WTC11 (cell line): ENCODE measurements at regions not wholly inside any gene's neighbourhood (a gene's known extent, or its start where the extent isn't known, plus 50 kb on each side); places are given as distances from the start of the nearest gene placed in this dataset.

Source experiments
- ATAC-seq: fragments of 200-7000 bp; cut with Tn5 transposase; 2 replicates; pipeline ENCODE4 v1.10.0; 2021; ENCODE audit warnings: mild to moderate bottlenecking, moderate library complexity
- CTCF ChIA-PET: fragments of 300-600 bp; sonication (Branson Sonifier 250); formaldehyde crosslinking; loops from one replicate; lab custom pipeline; 2021; ENCODE audit warnings: antibody characterized with exemption; lab: Charles Lee
- POLR2A ChIA-PET: fragments of 350-600 bp; sonication (Branson Sonifier 250); formaldehyde crosslinking; loops from one replicate; lab custom pipeline; 2021; ENCODE audit warnings: antibody characterized with exemption; lab: Charles Lee
- DNase-seq: peaks from one replicate; pipeline ENCODE4 v3.0.0; 2021; ENCODE audit warnings: low spot score
- H3K27ac Mint-ChIP-seq: 2 replicates; pipeline ENCODE4 v1.8.0; 2021; ENCODE audit warnings: mixed read lengths
- H3K27me3 Mint-ChIP-seq: 2 replicates; pipeline ENCODE4 v1.8.0; 2021; ENCODE audit warnings: low read depth, mild to moderate bottlenecking, moderate library complexity, mixed read lengths
- H3K36me3 Mint-ChIP-seq: 2 replicates; pipeline ENCODE4 v1.8.0; 2021; ENCODE audit warnings: mixed read lengths
- H3K4me1 Mint-ChIP-seq: 2 replicates; pipeline ENCODE4 v1.8.0; 2022; ENCODE audit warnings: mixed read lengths
- H3K4me3 Mint-ChIP-seq: 2 replicates; pipeline ENCODE4 v1.8.0; 2021; ENCODE audit warnings: mild to moderate bottlenecking, moderate library complexity, mixed read lengths
- H3K9me3 Mint-ChIP-seq: 2 replicates; pipeline ENCODE4 v1.8.0; 2021; ENCODE audit warnings: mixed read lengths
- CBFB ChIP-seq: sonication (generic); formaldehyde crosslinking; IDR thresholded peaks from 2 replicates; pipeline ENCODE4 v1.8.1; 2022; ENCODE audit warnings: mild to moderate bottlenecking, low read depth, missing genetic modification reagents
- GABPB1 ChIP-seq: sonication (generic); formaldehyde crosslinking; IDR thresholded peaks from 2 replicates; pipeline ENCODE4 v1.8.1; 2023; ENCODE audit warnings: mild to moderate bottlenecking, missing genetic modification reagents
- NFE2L1 ChIP-seq: sonication (generic); formaldehyde crosslinking; IDR thresholded peaks from 2 replicates; pipeline ENCODE4 v1.8.1; 2023; ENCODE audit warnings: missing genetic modification reagents
- NFYB ChIP-seq: sonication (generic); formaldehyde crosslinking; conservative IDR thresholded peaks from 2 replicates; pipeline ENCODE4 v1.8.0; 2022; ENCODE audit warnings: low read depth, missing genetic modification reagents
- NR3C1 ChIP-seq: sonication (generic); formaldehyde crosslinking; conservative IDR thresholded peaks from 2 replicates; pipeline ENCODE4 v1.8.1; 2023; ENCODE audit warnings: low read depth, mild to moderate bottlenecking, missing genetic modification reagents
- RELA ChIP-seq: sonication (generic); formaldehyde crosslinking; IDR thresholded peaks from 2 replicates; pipeline ENCODE4 v1.8.1; 2022; ENCODE audit warnings: missing genetic modification reagents, mild to moderate bottlenecking, borderline replicate concordance
- SMAD4 ChIP-seq: sonication (generic); formaldehyde crosslinking; IDR thresholded peaks from 2 replicates; pipeline ENCODE4 v1.8.0; 2022; ENCODE audit warnings: mild to moderate bottlenecking, missing genetic modification reagents
- TP53 ChIP-seq: sonication (generic); formaldehyde crosslinking; IDR thresholded peaks from 2 replicates; pipeline ENCODE4 v1.8.1; 2023; ENCODE audit warnings: mild to moderate bottlenecking, missing genetic modification reagents
- ZNF396 ChIP-seq: fragments of 250-450 bp; sonication (Bioruptor Pico); IDR thresholded peaks from 2 replicates; pipeline ENCODE4 v1.8.0; 2021; ENCODE audit warnings: mild to moderate bottlenecking, moderate library complexity, borderline replicate concordance
- ZNF416 ChIP-seq: fragments of 250-450 bp; sonication (Bioruptor Pico); IDR thresholded peaks from 2 replicates; pipeline ENCODE4 v1.9.0; 2021; ENCODE audit warnings: mild to moderate bottlenecking, inconsistent platforms
- TF ChIP-seq, protein P1 (sequence below): sonication (generic); formaldehyde crosslinking; IDR thresholded peaks from 2 replicates; pipeline ENCODE4 v1.8.1; 2022; ENCODE audit warnings: missing genetic modification reagents, borderline replicate concordance
- TF ChIP-seq, protein P2 (sequence below): sonication (generic); formaldehyde crosslinking; IDR thresholded peaks from 2 replicates; pipeline ENCODE4 v1.8.0; 2023; ENCODE audit warnings: missing genetic modification reagents, mild to moderate bottlenecking, borderline replicate concordance
- TF ChIP-seq, protein P3 (sequence below): fragments of 250-450 bp; sonication (Bioruptor Pico); IDR thresholded peaks from 2 replicates; pipeline ENCODE4 v1.9.0; 2021; ENCODE audit warnings: mild to moderate bottlenecking, borderline replicate concordance
- TF ChIP-seq, protein P4 (sequence below): sonication (generic); formaldehyde crosslinking; IDR thresholded peaks from 2 replicates; pipeline ENCODE4 v1.8.1; 2023; ENCODE audit warnings: mild to moderate bottlenecking, missing genetic modification reagents
- TF ChIP-seq, protein P5 (sequence below): sonication (generic); formaldehyde crosslinking; IDR thresholded peaks from 2 replicates; pipeline ENCODE4 v1.8.0; 2022; ENCODE audit warnings: missing genetic modification reagents
- TF ChIP-seq, protein P6 (sequence below): sonication (generic); formaldehyde crosslinking; IDR thresholded peaks from 2 replicates; pipeline ENCODE4 v1.8.1; 2023; ENCODE audit warnings: mild to moderate bottlenecking, missing genetic modification reagents
- TF ChIP-seq, protein P7 (sequence below): fragments of 250-450 bp; sonication (Bioruptor Pico); IDR thresholded peaks from 2 replicates; pipeline ENCODE4 v2.1.2; 2022; ENCODE audit warnings: mild to moderate bottlenecking, moderate library complexity

DNA sequence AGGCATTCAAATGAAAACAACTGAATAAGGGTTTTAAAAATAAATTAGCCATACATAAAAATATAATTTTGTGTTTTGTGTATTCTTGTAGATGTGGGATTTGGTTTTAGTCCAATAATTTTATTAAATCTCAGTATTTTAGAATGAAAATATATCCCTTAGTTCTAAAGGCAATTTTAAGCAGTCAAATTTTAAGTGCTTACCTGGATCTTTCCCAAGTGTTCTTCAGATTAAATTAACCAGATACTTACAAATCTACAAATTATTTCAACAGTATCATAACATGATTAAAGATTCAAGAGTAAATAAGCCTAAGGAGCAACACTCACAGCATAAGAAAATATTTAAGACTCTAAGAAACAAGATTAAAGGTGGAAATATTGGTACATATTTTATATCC lies 275.0 kb upstream of the RBMS3 start (continued):
- TF ChIP-seq, protein P1, sequence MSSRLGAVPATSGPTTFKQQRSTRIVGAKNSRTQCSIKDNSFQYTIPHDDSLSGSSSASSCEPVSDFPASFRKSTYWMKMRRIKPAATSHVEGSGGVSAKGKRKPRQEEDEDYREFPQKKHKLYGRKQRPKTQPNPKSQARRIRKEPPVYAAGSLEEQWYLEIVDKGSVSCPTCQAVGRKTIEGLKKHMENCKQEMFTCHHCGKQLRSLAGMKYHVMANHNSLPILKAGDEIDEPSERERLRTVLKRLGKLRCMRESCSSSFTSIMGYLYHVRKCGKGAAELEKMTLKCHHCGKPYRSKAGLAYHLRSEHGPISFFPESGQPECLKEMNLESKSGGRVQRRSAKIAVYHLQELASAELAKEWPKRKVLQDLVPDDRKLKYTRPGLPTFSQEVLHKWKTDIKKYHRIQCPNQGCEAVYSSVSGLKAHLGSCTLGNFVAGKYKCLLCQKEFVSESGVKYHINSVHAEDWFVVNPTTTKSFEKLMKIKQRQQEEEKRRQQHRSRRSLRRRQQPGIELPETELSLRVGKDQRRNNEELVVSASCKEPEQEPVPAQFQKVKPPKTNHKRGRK: no peak
- no peak for TF ChIP-seq NFYB (CRISPR knock-in tag)
- TF ChIP-seq, protein P2, sequence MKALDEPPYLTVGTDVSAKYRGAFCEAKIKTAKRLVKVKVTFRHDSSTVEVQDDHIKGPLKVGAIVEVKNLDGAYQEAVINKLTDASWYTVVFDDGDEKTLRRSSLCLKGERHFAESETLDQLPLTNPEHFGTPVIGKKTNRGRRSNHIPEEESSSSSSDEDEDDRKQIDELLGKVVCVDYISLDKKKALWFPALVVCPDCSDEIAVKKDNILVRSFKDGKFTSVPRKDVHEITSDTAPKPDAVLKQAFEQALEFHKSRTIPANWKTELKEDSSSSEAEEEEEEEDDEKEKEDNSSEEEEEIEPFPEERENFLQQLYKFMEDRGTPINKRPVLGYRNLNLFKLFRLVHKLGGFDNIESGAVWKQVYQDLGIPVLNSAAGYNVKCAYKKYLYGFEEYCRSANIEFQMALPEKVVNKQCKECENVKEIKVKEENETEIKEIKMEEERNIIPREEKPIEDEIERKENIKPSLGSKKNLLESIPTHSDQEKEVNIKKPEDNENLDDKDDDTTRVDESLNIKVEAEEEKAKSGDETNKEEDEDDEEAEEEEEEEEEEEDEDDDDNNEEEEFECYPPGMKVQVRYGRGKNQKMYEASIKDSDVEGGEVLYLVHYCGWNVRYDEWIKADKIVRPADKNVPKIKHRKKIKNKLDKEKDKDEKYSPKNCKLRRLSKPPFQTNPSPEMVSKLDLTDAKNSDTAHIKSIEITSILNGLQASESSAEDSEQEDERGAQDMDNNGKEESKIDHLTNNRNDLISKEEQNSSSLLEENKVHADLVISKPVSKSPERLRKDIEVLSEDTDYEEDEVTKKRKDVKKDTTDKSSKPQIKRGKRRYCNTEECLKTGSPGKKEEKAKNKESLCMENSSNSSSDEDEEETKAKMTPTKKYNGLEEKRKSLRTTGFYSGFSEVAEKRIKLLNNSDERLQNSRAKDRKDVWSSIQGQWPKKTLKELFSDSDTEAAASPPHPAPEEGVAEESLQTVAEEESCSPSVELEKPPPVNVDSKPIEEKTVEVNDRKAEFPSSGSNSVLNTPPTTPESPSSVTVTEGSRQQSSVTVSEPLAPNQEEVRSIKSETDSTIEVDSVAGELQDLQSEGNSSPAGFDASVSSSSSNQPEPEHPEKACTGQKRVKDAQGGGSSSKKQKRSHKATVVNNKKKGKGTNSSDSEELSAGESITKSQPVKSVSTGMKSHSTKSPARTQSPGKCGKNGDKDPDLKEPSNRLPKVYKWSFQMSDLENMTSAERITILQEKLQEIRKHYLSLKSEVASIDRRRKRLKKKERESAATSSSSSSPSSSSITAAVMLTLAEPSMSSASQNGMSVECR (CRISPR knock-in tag): no peak
- no peak for TF ChIP-seq ZNF396 (CRISPR knock-in tag)
- TF ChIP-seq, protein P3, sequence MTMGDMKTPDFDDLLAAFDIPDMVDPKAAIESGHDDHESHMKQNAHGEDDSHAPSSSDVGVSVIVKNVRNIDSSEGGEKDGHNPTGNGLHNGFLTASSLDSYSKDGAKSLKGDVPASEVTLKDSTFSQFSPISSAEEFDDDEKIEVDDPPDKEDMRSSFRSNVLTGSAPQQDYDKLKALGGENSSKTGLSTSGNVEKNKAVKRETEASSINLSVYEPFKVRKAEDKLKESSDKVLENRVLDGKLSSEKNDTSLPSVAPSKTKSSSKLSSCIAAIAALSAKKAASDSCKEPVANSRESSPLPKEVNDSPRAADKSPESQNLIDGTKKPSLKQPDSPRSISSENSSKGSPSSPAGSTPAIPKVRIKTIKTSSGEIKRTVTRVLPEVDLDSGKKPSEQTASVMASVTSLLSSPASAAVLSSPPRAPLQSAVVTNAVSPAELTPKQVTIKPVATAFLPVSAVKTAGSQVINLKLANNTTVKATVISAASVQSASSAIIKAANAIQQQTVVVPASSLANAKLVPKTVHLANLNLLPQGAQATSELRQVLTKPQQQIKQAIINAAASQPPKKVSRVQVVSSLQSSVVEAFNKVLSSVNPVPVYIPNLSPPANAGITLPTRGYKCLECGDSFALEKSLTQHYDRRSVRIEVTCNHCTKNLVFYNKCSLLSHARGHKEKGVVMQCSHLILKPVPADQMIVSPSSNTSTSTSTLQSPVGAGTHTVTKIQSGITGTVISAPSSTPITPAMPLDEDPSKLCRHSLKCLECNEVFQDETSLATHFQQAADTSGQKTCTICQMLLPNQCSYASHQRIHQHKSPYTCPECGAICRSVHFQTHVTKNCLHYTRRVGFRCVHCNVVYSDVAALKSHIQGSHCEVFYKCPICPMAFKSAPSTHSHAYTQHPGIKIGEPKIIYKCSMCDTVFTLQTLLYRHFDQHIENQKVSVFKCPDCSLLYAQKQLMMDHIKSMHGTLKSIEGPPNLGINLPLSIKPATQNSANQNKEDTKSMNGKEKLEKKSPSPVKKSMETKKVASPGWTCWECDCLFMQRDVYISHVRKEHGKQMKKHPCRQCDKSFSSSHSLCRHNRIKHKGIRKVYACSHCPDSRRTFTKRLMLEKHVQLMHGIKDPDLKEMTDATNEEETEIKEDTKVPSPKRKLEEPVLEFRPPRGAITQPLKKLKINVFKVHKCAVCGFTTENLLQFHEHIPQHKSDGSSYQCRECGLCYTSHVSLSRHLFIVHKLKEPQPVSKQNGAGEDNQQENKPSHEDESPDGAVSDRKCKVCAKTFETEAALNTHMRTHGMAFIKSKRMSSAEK (CRISPR knock-in tag): no peak
- TF ChIP-seq, protein P4, sequence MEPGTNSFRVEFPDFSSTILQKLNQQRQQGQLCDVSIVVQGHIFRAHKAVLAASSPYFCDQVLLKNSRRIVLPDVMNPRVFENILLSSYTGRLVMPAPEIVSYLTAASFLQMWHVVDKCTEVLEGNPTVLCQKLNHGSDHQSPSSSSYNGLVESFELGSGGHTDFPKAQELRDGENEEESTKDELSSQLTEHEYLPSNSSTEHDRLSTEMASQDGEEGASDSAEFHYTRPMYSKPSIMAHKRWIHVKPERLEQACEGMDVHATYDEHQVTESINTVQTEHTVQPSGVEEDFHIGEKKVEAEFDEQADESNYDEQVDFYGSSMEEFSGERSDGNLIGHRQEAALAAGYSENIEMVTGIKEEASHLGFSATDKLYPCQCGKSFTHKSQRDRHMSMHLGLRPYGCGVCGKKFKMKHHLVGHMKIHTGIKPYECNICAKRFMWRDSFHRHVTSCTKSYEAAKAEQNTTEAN (CRISPR knock-in tag): no peak
- TF ChIP-seq, all 79 proteins: peak for 0

DNA sequence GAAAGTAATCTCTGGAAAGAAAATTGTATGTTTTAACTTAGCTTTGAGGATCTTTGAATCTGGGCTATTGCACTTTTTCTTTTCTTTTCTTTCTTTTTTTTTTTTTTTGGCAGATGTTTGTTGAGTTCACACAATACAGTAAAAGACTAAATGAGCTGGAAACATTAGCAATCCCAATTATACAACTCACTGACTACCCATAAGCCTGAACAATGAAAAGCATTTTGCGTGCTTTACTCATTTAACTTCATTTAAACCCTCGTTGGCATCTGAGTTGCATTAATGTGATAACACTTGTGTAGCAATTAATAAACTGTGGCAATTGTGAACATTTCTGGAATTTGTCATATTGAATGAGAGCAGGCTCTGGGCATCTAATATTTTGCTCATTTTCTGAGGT lies 269.4 kb upstream of the RBMS3 start:
- no peaks in the 10 kb centered on the region for H3K4me1 Mint-ChIP-seq
- CTCF ChIA-PET: no interaction called here
- TF ChIP-seq, protein P5, sequence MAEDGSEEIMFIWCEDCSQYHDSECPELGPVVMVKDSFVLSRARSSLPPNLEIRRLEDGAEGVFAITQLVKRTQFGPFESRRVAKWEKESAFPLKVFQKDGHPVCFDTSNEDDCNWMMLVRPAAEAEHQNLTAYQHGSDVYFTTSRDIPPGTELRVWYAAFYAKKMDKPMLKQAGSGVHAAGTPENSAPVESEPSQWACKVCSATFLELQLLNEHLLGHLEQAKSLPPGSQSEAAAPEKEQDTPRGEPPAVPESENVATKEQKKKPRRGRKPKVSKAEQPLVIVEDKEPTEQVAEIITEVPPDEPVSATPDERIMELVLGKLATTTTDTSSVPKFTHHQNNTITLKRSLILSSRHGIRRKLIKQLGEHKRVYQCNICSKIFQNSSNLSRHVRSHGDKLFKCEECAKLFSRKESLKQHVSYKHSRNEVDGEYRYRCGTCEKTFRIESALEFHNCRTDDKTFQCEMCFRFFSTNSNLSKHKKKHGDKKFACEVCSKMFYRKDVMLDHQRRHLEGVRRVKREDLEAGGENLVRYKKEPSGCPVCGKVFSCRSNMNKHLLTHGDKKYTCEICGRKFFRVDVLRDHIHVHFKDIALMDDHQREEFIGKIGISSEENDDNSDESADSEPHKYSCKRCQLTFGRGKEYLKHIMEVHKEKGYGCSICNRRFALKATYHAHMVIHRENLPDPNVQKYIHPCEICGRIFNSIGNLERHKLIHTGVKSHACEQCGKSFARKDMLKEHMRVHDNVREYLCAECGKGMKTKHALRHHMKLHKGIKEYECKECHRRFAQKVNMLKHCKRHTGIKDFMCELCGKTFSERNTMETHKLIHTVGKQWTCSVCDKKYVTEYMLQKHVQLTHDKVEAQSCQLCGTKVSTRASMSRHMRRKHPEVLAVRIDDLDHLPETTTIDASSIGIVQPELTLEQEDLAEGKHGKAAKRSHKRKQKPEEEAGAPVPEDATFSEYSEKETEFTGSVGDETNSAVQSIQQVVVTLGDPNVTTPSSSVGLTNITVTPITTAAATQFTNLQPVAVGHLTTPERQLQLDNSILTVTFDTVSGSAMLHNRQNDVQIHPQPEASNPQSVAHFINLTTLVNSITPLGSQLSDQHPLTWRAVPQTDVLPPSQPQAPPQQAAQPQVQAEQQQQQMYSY (CRISPR knock-in tag): no peak
- TF ChIP-seq SMAD4 (CRISPR knock-in tag): no peak
- no peak for TF ChIP-seq RELA (CRISPR knock-in tag)
- no peak for TF ChIP-seq TP53 (CRISPR knock-in tag)
- TF ChIP-seq, protein P6, sequence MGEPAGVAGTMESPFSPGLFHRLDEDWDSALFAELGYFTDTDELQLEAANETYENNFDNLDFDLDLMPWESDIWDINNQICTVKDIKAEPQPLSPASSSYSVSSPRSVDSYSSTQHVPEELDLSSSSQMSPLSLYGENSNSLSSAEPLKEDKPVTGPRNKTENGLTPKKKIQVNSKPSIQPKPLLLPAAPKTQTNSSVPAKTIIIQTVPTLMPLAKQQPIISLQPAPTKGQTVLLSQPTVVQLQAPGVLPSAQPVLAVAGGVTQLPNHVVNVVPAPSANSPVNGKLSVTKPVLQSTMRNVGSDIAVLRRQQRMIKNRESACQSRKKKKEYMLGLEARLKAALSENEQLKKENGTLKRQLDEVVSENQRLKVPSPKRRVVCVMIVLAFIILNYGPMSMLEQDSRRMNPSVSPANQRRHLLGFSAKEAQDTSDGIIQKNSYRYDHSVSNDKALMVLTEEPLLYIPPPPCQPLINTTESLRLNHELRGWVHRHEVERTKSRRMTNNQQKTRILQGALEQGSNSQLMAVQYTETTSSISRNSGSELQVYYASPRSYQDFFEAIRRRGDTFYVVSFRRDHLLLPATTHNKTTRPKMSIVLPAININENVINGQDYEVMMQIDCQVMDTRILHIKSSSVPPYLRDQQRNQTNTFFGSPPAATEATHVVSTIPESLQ (CRISPR knock-in tag): no peak
- no peak for TF ChIP-seq NR3C1
- TF ChIP-seq, protein P7, sequence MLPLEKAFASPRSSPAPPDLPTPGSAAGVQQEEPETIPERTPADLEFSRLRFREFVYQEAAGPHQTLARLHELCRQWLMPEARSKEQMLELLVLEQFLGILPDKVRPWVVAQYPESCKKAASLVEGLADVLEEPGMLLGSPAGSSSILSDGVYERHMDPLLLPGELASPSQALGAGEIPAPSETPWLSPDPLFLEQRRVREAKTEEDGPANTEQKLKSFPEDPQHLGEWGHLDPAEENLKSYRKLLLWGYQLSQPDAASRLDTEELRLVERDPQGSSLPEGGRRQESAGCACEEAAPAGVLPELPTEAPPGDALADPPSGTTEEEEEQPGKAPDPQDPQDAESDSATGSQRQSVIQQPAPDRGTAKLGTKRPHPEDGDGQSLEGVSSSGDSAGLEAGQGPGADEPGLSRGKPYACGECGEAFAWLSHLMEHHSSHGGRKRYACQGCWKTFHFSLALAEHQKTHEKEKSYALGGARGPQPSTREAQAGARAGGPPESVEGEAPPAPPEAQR: no peak
- no peak for TF ChIP-seq NFE2L1
- TF ChIP-seq CBFB: no peak
- TF ChIP-seq GABPB1 (CRISPR knock-in tag): no peak
- no peak for TF ChIP-seq ZNF416 (CRISPR knock-in tag)

More for the DNA sequence above, 269.4 kb upstream of the RBMS3 start:
- Mint-ChIP-seq H3K36me3 (no peaks in the 10 kb centered on the region), H3K9me3 (no peaks in the 10 kb centered on the region), H3K4me3 (no peak overlapping the region), H3K27me3 (no peaks in the 10 kb centered on the region), H3K27ac (no peak overlapping the region)
- POLR2A ChIA-PET: no interaction called here
- DNase-seq (no peak), ATAC-seq (no peak)
